ENCODE measurements at regions not wholly inside any gene's neighbourhood (a gene's known extent, or its start where the extent isn't known, plus 50 kb on each side); places are given as distances from the start of the nearest gene placed in this dataset.

- TF ChIP-seq POLR2A (IDR thresholded peaks at IDR 0.05; ENCODE audit: low read depth, low read length): no peak
- no peak for TF ChIP-seq POLR2AphosphoS5 (IDR thresholded peaks at IDR 0.05; ENCODE audit: low read depth, low read length)
- no peak for TF ChIP-seq TAF1 (IDR thresholded peaks at IDR 0.05; ENCODE audit: borderline replicate concordance, low read depth, low read length)
Measured at GRCh38 chr4:189845145-189845846, 95.4 kb upstream of the FRG1 start.

Data from GM12892 (cell line).